Stimulated activated CD4-positive, alpha-beta T cell treated with anti-CD3 and anti-CD28 coated beads, Interleukin-12 subunit alpha, Interleukin-12 subunit beta, amount 100 ng/mL, for 24 hours (primary cell): ENCODE measurements at regions not wholly inside any gene's neighbourhood (a gene's known extent, or its start where the extent isn't known, plus 50 kb on each side); places are given as distances from the start of the nearest gene placed in this dataset.
"Not testable (repeated sequence)": the region's sequence is repeated elsewhere in the genome, so short reads cannot be mapped to it uniquely, and the experiment has no call there.

Experiments
- DNase-seq, 2 experiments: peaks; one replicate each; pipeline ENCODE4 v3.0.0-alpha.2; 2020; ENCODE audit warnings: low read depth in 2 of 2

GRCh38 chr1:20432341-20432740 lies 53.7 kb downstream of the CAMK2N1 start:
- DNase-seq: no peak

- DNase-seq: no peak
Measured at GRCh38 chr1:20431176-20431460, 54.9 kb downstream of the CAMK2N1 start.

GRCh38 chr1:20430355-20431175 lies 55.4 kb downstream of the CAMK2N1 start:
- DNase-seq: peak in 1 of 2 experiments; percentile 24

GRCh38 chr1:20429296-20429695 lies 56.7 kb downstream of the CAMK2N1 start:
- DNase-seq: no peak

- no peak for DNase-seq
Measured at GRCh38 chr1:20428841-20429240, 57.2 kb downstream of the CAMK2N1 start.

GRCh38 chr1:20426923-20427322 lies 59.1 kb downstream of the CAMK2N1 start:
- no peak for DNase-seq

- DNase-seq: no peak
Measured at GRCh38 chr1:20426371-20426770, 59.6 kb downstream of the CAMK2N1 start.

- DNase-seq: no peak
Measured at GRCh38 chr1:20425622-20426021, 60.4 kb downstream of the CAMK2N1 start.

- no peak for DNase-seq
Measured at GRCh38 chr1:20423169-20423795, 62.7 kb downstream of the CAMK2N1 start.

GRCh38 chr1:20421441-20421840 lies 64.6 kb downstream of the CAMK2N1 start:
- DNase-seq: no peak

- no peak for DNase-seq
Measured at GRCh38 chr1:20417581-20417980, 68.4 kb downstream of the CAMK2N1 start.

GRCh38 chr1:20416706-20417105 lies 69.3 kb downstream of the CAMK2N1 start:
- DNase-seq: no peak

GRCh38 chr1:20413776-20414140 lies 72.3 kb downstream of the CAMK2N1 start:
- no peak for DNase-seq

- DNase-seq: no peak
Measured at GRCh38 chr1:20413136-20413775, 72.8 kb downstream of the CAMK2N1 start.

- peak in 1 of 2 experiments; percentile 16 for DNase-seq
Measured at GRCh38 chr1:20411196-20411980, 74.6 kb downstream of the CAMK2N1 start.

- no peak for DNase-seq
Measured at GRCh38 chr1:20410503-20410902, 75.5 kb downstream of the CAMK2N1 start.

GRCh38 chr1:20409971-20410370 lies 76.0 kb downstream of the CAMK2N1 start:
- DNase-seq: no peak

- no peak for DNase-seq
Measured at GRCh38 chr1:20409012-20409411, 77.0 kb downstream of the CAMK2N1 start.

GRCh38 chr1:20408133-20408650 lies 77.8 kb downstream of the CAMK2N1 start:
- not testable (repeated sequence) for DNase-seq

- DNase-seq: no peak
Measured at GRCh38 chr1:20405893-20406604, 80.0 kb downstream of the CAMK2N1 start.

- no peak for DNase-seq
Measured at GRCh38 chr1:20405051-20405754, 80.8 kb downstream of the CAMK2N1 start.
